IMR-90 (cell line): ENCODE measurements at regions not wholly inside any gene's neighbourhood (a gene's known extent, or its start where the extent isn't known, plus 50 kb on each side); places are given as distances from the start of the nearest gene placed in this dataset.

ENCODE experiments used
- ATAC-seq: fragments of 200-7000 bp; cut with Tn5 transposase; 2 replicates; pipeline ENCODE4 v1.9.1; 2020; ENCODE audit warnings: low read depth, mild to moderate bottlenecking, moderate library complexity
- BruUV-seq: library from RNA; stranded (reverse); fragments of 400-500 nt; replicated peaks from 2 replicates; lab custom pipeline; 2021; lab: Mats Ljungman, UMichigan
- CTCF ChIA-PET: fragments of 300-600 bp; formaldehyde crosslinking; extraction: SDS; loops from one replicate; lab custom pipeline; 2021; ENCODE audit warnings: antibody characterized with exemption; lab: Yijun Ruan, JAX
- POLR2A ChIA-PET: fragments of 300-600 bp; sonication (Branson Sonifier 250); formaldehyde crosslinking; loops from one replicate; lab custom pipeline; 2022; ENCODE audit warnings: antibody characterized with exemption; ENCODE audit not compliant: unreplicated experiment; lab: Charles Lee
- DNase-seq: peaks from one replicate; pipeline ENCODE4 v3.0.0; 2013
- H2AFZ ChIP-seq: replicated peaks from 2 replicates; pipeline ENCODE3; 2013; ENCODE audit warnings: low read length, mild to moderate bottlenecking; ENCODE audit not compliant: poor library complexity
- H2AK5ac ChIP-seq: 2 replicates; pipeline ENCODE4 v1.6.1; 2013; ENCODE audit warnings: low read depth, low read length, inconsistent platforms
- H2AK9ac ChIP-seq: replicated peaks from 2 replicates; pipeline ENCODE3; 2013; ENCODE audit warnings: mild to moderate bottlenecking, low read depth, low read length, moderate library complexity; ENCODE audit not compliant: poor library complexity
- H2BK120ac ChIP-seq: 2 replicates; pipeline ENCODE4 v1.6.1; 2013; ENCODE audit warnings: low read depth, low read length, inconsistent platforms
- H2BK15ac ChIP-seq: 3 replicates; pipeline ENCODE4 v1.6.1; 2013; ENCODE audit warnings: low read depth, low read length, inconsistent platforms
- H2BK20ac ChIP-seq: 2 replicates; pipeline ENCODE4 v1.6.1; 2013; ENCODE audit warnings: low read depth, mild to moderate bottlenecking, inconsistent platforms, low read length, moderate library complexity
- H2BK5ac ChIP-seq: 2 replicates; pipeline ENCODE4 v1.6.1; 2013; ENCODE audit warnings: mild to moderate bottlenecking, low read depth, low read length, inconsistent platforms; ENCODE audit not compliant: poor library complexity, severe bottlenecking
- H3K14ac ChIP-seq: replicated peaks from 2 replicates; pipeline ENCODE4 v1.6.1; 2013; ENCODE audit warnings: low read depth, low read length, inconsistent platforms
- H3K18ac ChIP-seq: 2 replicates; pipeline ENCODE4 v1.6.1; 2013; ENCODE audit warnings: low read depth, low read length, control low read depth
- H3K23ac ChIP-seq: 2 replicates; pipeline ENCODE4 v1.6.1; 2013; ENCODE audit warnings: low read depth, low read length, inconsistent platforms
- H3K27ac ChIP-seq: 2 replicates; pipeline ENCODE4 v1.5.1; 2013; ENCODE audit warnings: mild to moderate bottlenecking, control low read depth, low read length; ENCODE audit not compliant: insufficient read depth
- H3K27me3 ChIP-seq: 2 replicates; pipeline ENCODE4 v1.6.1; 2013; ENCODE audit warnings: low read length; ENCODE audit not compliant: control insufficient read depth, insufficient read depth
- H3K36me3 ChIP-seq: 2 replicates; pipeline ENCODE4 v1.6.1; 2013; ENCODE audit warnings: low read length, mixed read lengths; ENCODE audit not compliant: control insufficient read depth, insufficient read depth
- H3K4ac ChIP-seq: 2 replicates; pipeline ENCODE4 v1.6.1; 2013; ENCODE audit warnings: low read depth, low read length, inconsistent platforms
- H3K4me1 ChIP-seq: 2 replicates; pipeline ENCODE4 v1.6.1; 2013; ENCODE audit warnings: low read length, mixed read lengths; ENCODE audit not compliant: control insufficient read depth, insufficient read depth
- H3K4me2 ChIP-seq: 2 replicates; pipeline ENCODE4 v1.6.1; 2013; ENCODE audit warnings: low read depth, mild to moderate bottlenecking, control low read depth, low read length, moderate library complexity
- H3K4me3 ChIP-seq: 2 replicates; pipeline ENCODE4 v1.5.1; 2013; ENCODE audit warnings: low read depth, mild to moderate bottlenecking, control low read depth, low read length, moderate library complexity; ENCODE audit not compliant: insufficient read depth
- H3K56ac ChIP-seq: 2 replicates; pipeline ENCODE4 v1.6.1; 2013; ENCODE audit warnings: low read length, inconsistent platforms; ENCODE audit not compliant: insufficient read depth; ENCODE audit errors: extremely low read depth
- H3K79me1 ChIP-seq, 2 experiments: 2 replicates each; pipeline ENCODE4 v1.6.1; 2013; ENCODE audit warnings: low read length in 2 of 2, inconsistent platforms in 1 of 2, low read depth in 1 of 2
- H3K9ac ChIP-seq: 2 replicates; pipeline ENCODE4 v1.6.1; 2013; ENCODE audit warnings: low read depth, low read length, control low read depth
- H3K9me1 ChIP-seq: 2 replicates; pipeline ENCODE4 v1.6.1; 2013; ENCODE audit warnings: low read length, inconsistent platforms; ENCODE audit not compliant: insufficient read depth
- H3K9me3 ChIP-seq: 2 replicates; pipeline ENCODE4 v1.6.1; 2013; ENCODE audit warnings: low read length; ENCODE audit not compliant: control insufficient read depth, insufficient read depth
- H4K20me1 ChIP-seq: 2 replicates; pipeline ENCODE4 v1.6.1; 2013; ENCODE audit warnings: low read length, inconsistent platforms; ENCODE audit not compliant: insufficient read depth
- H4K5ac ChIP-seq: 2 replicates; pipeline ENCODE4 v1.6.1; 2013; ENCODE audit warnings: mild to moderate bottlenecking, low read depth, low read length, control low read depth
- H4K8ac ChIP-seq, 2 experiments: 2 replicates each; pipeline ENCODE4 v1.6.1; 2013; ENCODE audit warnings: low read depth in 2 of 2, low read length in 2 of 2, control low read depth in 1 of 2, inconsistent platforms in 1 of 2
- H4K91ac ChIP-seq: 2 replicates; pipeline ENCODE4 v1.6.1; 2013; ENCODE audit warnings: low read depth, low read length, inconsistent platforms; ENCODE audit not compliant: insufficient read depth
- BHLHE40 ChIP-seq: fragments of 150-350 bp; IDR thresholded peaks from 2 replicates; pipeline ENCODE4 v1.6.1; 2016; ENCODE audit warnings: mild to moderate bottlenecking, low read depth, low read length
- CEBPB ChIP-seq: IDR thresholded peaks from 2 replicates; pipeline ENCODE4 v1.6.1; 2012; ENCODE audit warnings: low read depth, low read length, improper control_type of control experiment
- ELK1 ChIP-seq: fragments of 150-350 bp; IDR thresholded peaks from 2 replicates; pipeline ENCODE4 v1.6.1; 2016; ENCODE audit warnings: low read depth, mild to moderate bottlenecking, low read length, moderate library complexity, borderline replicate concordance
- FOS ChIP-seq: fragments of 150-350 bp; IDR thresholded peaks from 2 replicates; pipeline ENCODE4 v1.6.1; 2016; ENCODE audit warnings: low read depth, low read length
- MAZ ChIP-seq: IDR thresholded peaks from 2 replicates; pipeline ENCODE4 v1.6.1; 2012; ENCODE audit warnings: low read depth, mild to moderate bottlenecking, low read length, improper control_type of control experiment, moderate library complexity, borderline replicate concordance
- MXI1 ChIP-seq: IDR thresholded peaks from 2 replicates; pipeline ENCODE4 v1.6.1; 2012; ENCODE audit warnings: low read depth, mild to moderate bottlenecking, low read length, moderate library complexity, borderline replicate concordance
- NFE2L2 ChIP-seq: fragments of 150-350 bp; IDR thresholded peaks from 2 replicates; pipeline ENCODE4 v1.6.1; 2016; ENCODE audit warnings: low read depth, mild to moderate bottlenecking, low read length
- RAD21 ChIP-seq: IDR thresholded peaks from 2 replicates; pipeline ENCODE4 v1.6.1; 2012; ENCODE audit warnings: low read length, improper control_type of control experiment
- RFX5 ChIP-seq: IDR thresholded peaks from 2 replicates; pipeline ENCODE4 v1.8.0; 2012; ENCODE audit warnings: low read depth, mild to moderate bottlenecking, low read length, moderate library complexity
- WGBS, 2 experiments: methylation state at CpG; one replicate each; pipeline versions ENCODE4 v1.1.5 to v1.1.7; 2013; ENCODE audit warnings: missing lambda C conversion rate in 2 of 2; ENCODE audit not compliant: insufficient read length in 1 of 2; ENCODE audit errors: extremely low coverage in 2 of 2; 5-methylcytosine and 5-hydroxymethylcytosine counted together
- dilution Hi-C: fragments of 300-500 bp; cut with HindIII; formaldehyde crosslinking; loops from one replicate; pipeline ENCODE4 v1.14.3; 2018; ENCODE audit warnings: low sequenced_read_pairs; ENCODE audit not compliant: unreplicated experiment
- in situ Hi-C: fragments of 300-500 bp; cut with MboI; formaldehyde crosslinking; loops from 3 replicates; pipeline ENCODE4 v1.14.3; 2019; ENCODE audit warnings: low sequenced_read_pairs, inconsistent platforms, mixed read lengths
- intact Hi-C: fragments of 100-400 bp; cut with micrococcal nuclease; formaldehyde crosslinking; loops from 2 replicates; pipeline ENCODE4 v1.10.0; 2022

- no peak overlapping the region for H4K5ac ChIP-seq
- BruUV-seq, result no TSS peak
- H3K9ac ChIP-seq, result no peak overlapping the region
- H3K23ac ChIP-seq, result no peak overlapping the region
- intact Hi-C loops, result no loop called here
- no peaks in the 10 kb centered on the region for H3K27me3 ChIP-seq
- no peaks in the 10 kb centered on the region for H3K4me1 ChIP-seq
- WGBS, 2 experiments, result no CpG with 5 or more reads among the region's 4 CpGs
- no peak overlapping the region for H3K18ac ChIP-seq
- H3K79me1 ChIP-seq, result no peaks in the 10 kb centered on the region
- ChIA-PET POLR2A (no interaction called here), CTCF (no interaction called here)
- no peaks in the 10 kb centered on the region for H3K9me1 ChIP-seq
- H2BK120ac ChIP-seq, result no peak overlapping the region
- H2AFZ ChIP-seq, result no peak overlapping the region
- no peak overlapping the region for H3K4me2 ChIP-seq
- H2AK9ac ChIP-seq, result no peak overlapping the region
- ATAC-seq, result no peak
- no peaks in the 10 kb centered on the region for H3K9me3 ChIP-seq
- no peak overlapping the region for H3K14ac ChIP-seq
- no peak overlapping the region for H4K91ac ChIP-seq
- H3K4ac ChIP-seq, result no peak overlapping the region
- no peaks in the 10 kb centered on the region for H3K36me3 ChIP-seq
- H3K56ac ChIP-seq, result no peak overlapping the region
- in situ Hi-C loops, result no loop called here
- H3K4me3 ChIP-seq, result no peak overlapping the region
- no peaks in the 10 kb centered on the region for H4K20me1 ChIP-seq
- H2AK5ac ChIP-seq, result no peak overlapping the region
- H3K27ac ChIP-seq, result no peak overlapping the region
- no peak for DNase-seq
- no peak overlapping the region for H2BK15ac ChIP-seq
- dilution Hi-C loops, result no loop called here
- H2BK5ac ChIP-seq, result no peak overlapping the region
- H4K8ac ChIP-seq, result no peak overlapping the region
- no peak overlapping the region for H2BK20ac ChIP-seq
- TF ChIP-seq FOS, result no peak
- no peak for TF ChIP-seq NFE2L2
- TF ChIP-seq RAD21, result no peak
- TF ChIP-seq MAZ, result no peak
- TF ChIP-seq MXI1, result no peak
- TF ChIP-seq RFX5, result no peak
- TF ChIP-seq BHLHE40, result no peak
- TF ChIP-seq ELK1, result no peak
- TF ChIP-seq CEBPB, result no peak
Observed at GRCh38 chr5:32932241-32932935, 221.3 kb downstream of the NPR3 start.
